ENCODE measurements at regions not wholly inside any gene's neighbourhood (a gene's known extent, or its start where the extent isn't known, plus 50 kb on each side); places are given as distances from the start of the nearest gene placed in this dataset.

DNA sequence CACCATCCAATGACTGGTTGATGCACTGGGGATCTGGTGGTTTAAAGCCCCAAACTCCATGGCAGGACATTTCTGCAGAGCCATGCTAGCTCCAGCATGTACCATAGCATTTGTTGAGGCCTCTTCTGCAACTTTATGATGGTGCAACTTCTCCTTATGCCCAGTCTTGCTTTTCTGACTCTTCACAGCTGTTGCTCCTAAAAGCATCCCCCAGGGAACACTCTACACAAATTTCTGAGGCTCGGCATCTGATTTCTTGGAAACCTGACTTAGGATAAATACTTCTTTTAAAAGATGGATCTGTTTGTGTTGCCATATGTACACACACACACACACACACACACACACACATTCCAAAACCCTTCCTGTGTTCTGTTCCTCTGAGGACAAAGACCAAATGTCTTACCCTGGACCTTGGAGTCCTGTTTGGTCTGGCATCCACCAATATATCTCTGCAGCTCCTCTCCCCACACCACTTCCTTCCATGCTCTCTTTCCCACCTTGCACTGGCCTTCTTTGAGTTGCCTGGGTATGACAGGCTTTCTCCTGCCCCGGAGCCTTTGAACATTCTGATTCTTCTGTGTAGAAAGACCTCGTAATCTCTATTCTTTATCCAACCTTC lies 388.5 kb upstream of the ZNF507 start:
- no peaks in the 10 kb centered on the region for H3K27me3 ChIP-seq (ENCODE audit: control insufficient read depth, insufficient read depth, low read length)
- H3K4me1 ChIP-seq (ENCODE audit: control insufficient read depth, insufficient read depth, low read length) = peaks cover 12% of the 10 kb centered on the region
- H3K36me3 ChIP-seq (ENCODE audit: control insufficient read depth, insufficient read depth, low read length) = no peaks in the 10 kb centered on the region
- no peak overlapping the region for H3K9ac ChIP-seq (ENCODE audit: low read length)
- no peak overlapping the region for H3K4me3 ChIP-seq (ENCODE audit: low read length)
- no peak overlapping the region for H3K27ac ChIP-seq (ENCODE audit: low read depth, low read length)

GRCh38 chr19:31957711-31958110 lies 387.7 kb upstream of the ZNF507 start:
- H3K27me3 ChIP-seq (ENCODE audit: control insufficient read depth, insufficient read depth, low read length) = no peaks in the 10 kb centered on the region
- no peak overlapping the region for H3K4me3 ChIP-seq (ENCODE audit: low read length)

GRCh38 chr19:31959527-31960018 lies 385.8 kb upstream of the ZNF507 start:
- Histone ChIP-seq H3K4me3 (ENCODE audit: low read length) (no peak overlapping the region), H3K4me1 (ENCODE audit: control insufficient read depth, insufficient read depth, low read length) (peaks cover 23% of the 10 kb centered on the region), H3K9ac (ENCODE audit: low read length) (no peak overlapping the region), H3K36me3 (ENCODE audit: control insufficient read depth, insufficient read depth, low read length) (no peaks in the 10 kb centered on the region), H3K27me3 (ENCODE audit: control insufficient read depth, insufficient read depth, low read length) (no peaks in the 10 kb centered on the region), H3K27ac (ENCODE audit: low read depth, low read length) (no peak overlapping the region)

More at GRCh38 chr19:31957711-31958110, 387.7 kb upstream of the ZNF507 start:
- Histone ChIP-seq H3K36me3 (ENCODE audit: control insufficient read depth, insufficient read depth, low read length) (no peaks in the 10 kb centered on the region), H3K9ac (ENCODE audit: low read length) (no peak overlapping the region), H3K4me1 (ENCODE audit: control insufficient read depth, insufficient read depth, low read length) (peaks cover 16% of the 10 kb centered on the region), H3K27ac (ENCODE audit: low read depth, low read length) (no peak overlapping the region)

GRCh38 chr19:31960474-31960873 lies 384.9 kb upstream of the ZNF507 start:
- H3K36me3 ChIP-seq (ENCODE audit: control insufficient read depth, insufficient read depth, low read length) = no peaks in the 10 kb centered on the region
- H3K27ac ChIP-seq (ENCODE audit: low read depth, low read length) = no peak overlapping the region
- H3K4me3 ChIP-seq (ENCODE audit: low read length) = no peak overlapping the region

GRCh38 chr19:31961191-31961590 lies 384.2 kb upstream of the ZNF507 start:
- Histone ChIP-seq H3K9ac (ENCODE audit: low read length) (no peak overlapping the region), H3K27ac (ENCODE audit: low read depth, low read length) (no peak overlapping the region)

More at GRCh38 chr19:31960474-31960873, 384.9 kb upstream of the ZNF507 start:
- Histone ChIP-seq H3K27me3 (ENCODE audit: control insufficient read depth, insufficient read depth, low read length) (no peaks in the 10 kb centered on the region), H3K9ac (ENCODE audit: low read length) (no peak overlapping the region), H3K4me1 (ENCODE audit: control insufficient read depth, insufficient read depth, low read length) (peaks cover 25% of the 10 kb centered on the region)

DNA sequence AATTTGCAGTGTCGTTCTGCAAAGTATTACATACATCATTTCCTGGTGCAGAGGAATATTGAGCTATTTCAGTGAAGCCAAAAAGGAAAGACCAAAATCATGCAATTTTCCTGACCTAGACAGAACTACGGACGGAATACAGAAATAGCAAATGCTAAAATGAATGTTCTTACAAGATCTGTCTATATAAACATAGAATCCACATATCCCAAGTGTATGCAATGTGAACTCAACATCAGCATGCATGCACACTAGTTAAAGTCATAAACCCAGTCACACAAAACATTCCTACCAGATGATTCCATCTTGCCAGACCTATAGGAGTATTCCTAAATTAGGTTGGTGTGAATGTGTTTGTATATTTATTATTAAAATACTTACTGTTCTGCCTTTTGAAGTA lies 383.7 kb upstream of the ZNF507 start:
- Histone ChIP-seq H3K4me3 (ENCODE audit: low read length) (no peak overlapping the region), H3K36me3 (ENCODE audit: control insufficient read depth, insufficient read depth, low read length) (no peaks in the 10 kb centered on the region), H3K9ac (ENCODE audit: low read length) (no peak overlapping the region), H3K4me1 (ENCODE audit: control insufficient read depth, insufficient read depth, low read length) (peaks cover 21% of the 10 kb centered on the region), H3K27ac (ENCODE audit: low read depth, low read length) (no peak overlapping the region), H3K27me3 (ENCODE audit: control insufficient read depth, insufficient read depth, low read length) (no peaks in the 10 kb centered on the region)

More at GRCh38 chr19:31961191-31961590, 384.2 kb upstream of the ZNF507 start:
- peaks cover 22% of the 10 kb centered on the region for H3K4me1 ChIP-seq (ENCODE audit: control insufficient read depth, insufficient read depth, low read length)
- H3K4me3 ChIP-seq (ENCODE audit: low read length) = no peak overlapping the region
- no peaks in the 10 kb centered on the region for H3K27me3 ChIP-seq (ENCODE audit: control insufficient read depth, insufficient read depth, low read length)
- no peaks in the 10 kb centered on the region for H3K36me3 ChIP-seq (ENCODE audit: control insufficient read depth, insufficient read depth, low read length)

DNA sequence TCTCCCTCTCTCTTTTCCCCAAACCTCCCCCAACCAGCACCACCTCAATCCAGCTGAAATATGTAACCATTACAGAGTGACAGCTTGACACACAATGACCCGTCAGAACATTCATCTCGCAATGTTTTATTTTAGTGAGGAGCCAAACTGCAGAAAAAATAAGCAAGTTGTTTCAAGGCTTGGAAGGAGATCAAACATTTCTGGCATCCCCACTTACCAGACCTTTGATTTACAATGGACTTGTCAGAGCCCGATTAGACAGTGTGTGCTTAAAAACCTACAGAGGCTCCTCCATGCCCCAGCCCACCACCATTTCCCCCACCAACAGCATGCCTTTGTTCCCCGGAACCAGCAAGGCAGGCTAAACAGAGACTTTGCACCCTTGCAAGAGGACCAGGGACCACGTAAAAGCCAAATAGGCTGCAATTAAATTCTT lies 382.8 kb upstream of the ZNF507 start:
- Histone ChIP-seq H3K27ac (ENCODE audit: low read depth, low read length) (peak overlapping the region; percentile 40), H3K4me3 (ENCODE audit: low read length) (no peak overlapping the region)

DNA sequence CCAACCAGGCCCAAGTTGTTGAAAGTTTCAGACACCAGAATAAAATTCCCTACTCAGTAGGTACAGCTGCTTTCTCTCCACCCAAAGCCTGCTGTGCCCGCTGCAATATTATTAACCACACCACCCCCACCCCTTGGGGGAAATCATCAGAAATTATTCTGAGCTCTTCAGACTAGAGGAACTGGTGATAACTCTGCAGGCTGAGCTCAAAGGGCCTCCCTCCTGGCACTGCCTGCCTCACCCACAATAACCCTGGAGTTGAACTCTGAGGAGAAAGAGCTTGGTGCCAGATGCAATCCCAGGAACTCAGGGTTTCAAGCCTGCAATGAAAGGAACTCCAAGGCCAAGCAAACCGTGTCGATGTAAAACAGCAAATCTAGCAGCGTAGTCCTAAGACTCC lies 381.7 kb upstream of the ZNF507 start:
- Histone ChIP-seq H3K36me3 (ENCODE audit: control insufficient read depth, insufficient read depth, low read length) (no peaks in the 10 kb centered on the region), H3K9ac (ENCODE audit: low read length) (no peak overlapping the region), H3K4me3 (ENCODE audit: low read length) (no peak overlapping the region), H3K27ac (ENCODE audit: low read depth, low read length) (peak overlapping the region; percentile 39), H3K27me3 (ENCODE audit: control insufficient read depth, insufficient read depth, low read length) (no peaks in the 10 kb centered on the region), H3K4me1 (ENCODE audit: control insufficient read depth, insufficient read depth, low read length) (peaks cover 25% of the 10 kb centered on the region)

More for the DNA sequence above, 382.8 kb upstream of the ZNF507 start:
- Histone ChIP-seq H3K9ac (ENCODE audit: low read length) (no peak overlapping the region), H3K27me3 (ENCODE audit: control insufficient read depth, insufficient read depth, low read length) (no peaks in the 10 kb centered on the region), H3K36me3 (ENCODE audit: control insufficient read depth, insufficient read depth, low read length) (no peaks in the 10 kb centered on the region), H3K4me1 (ENCODE audit: control insufficient read depth, insufficient read depth, low read length) (peaks cover 21% of the 10 kb centered on the region)

DNA sequence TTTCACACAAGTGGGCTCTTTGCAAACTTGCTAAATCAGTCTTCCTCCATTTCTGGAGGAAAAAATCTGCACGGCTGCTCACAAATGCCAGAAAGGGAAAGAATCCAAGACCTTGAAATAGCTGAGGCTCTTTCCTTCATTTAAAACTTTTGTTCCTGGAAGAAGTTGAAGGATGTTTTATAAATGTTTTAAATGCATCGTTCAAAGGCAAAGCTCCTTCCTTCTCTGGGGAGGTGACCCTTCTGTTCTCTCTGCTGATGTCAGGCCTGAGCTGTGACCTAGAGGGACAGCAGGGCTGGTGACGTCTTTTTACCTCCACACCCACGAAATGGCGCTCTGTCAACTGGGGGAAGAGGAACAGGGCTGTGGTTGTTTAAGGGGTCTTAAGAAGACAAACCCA lies 376.4 kb upstream of the ZNF507 start:
- Histone ChIP-seq H3K4me1 (ENCODE audit: control insufficient read depth, insufficient read depth, low read length) (peaks cover 16% of the 10 kb centered on the region), H3K27me3 (ENCODE audit: control insufficient read depth, insufficient read depth, low read length) (no peaks in the 10 kb centered on the region), H3K4me3 (ENCODE audit: low read length) (no peak overlapping the region), H3K36me3 (ENCODE audit: control insufficient read depth, insufficient read depth, low read length) (no peaks in the 10 kb centered on the region), H3K9ac (ENCODE audit: low read length) (no peak overlapping the region), H3K27ac (ENCODE audit: low read depth, low read length) (no peak overlapping the region)

DNA sequence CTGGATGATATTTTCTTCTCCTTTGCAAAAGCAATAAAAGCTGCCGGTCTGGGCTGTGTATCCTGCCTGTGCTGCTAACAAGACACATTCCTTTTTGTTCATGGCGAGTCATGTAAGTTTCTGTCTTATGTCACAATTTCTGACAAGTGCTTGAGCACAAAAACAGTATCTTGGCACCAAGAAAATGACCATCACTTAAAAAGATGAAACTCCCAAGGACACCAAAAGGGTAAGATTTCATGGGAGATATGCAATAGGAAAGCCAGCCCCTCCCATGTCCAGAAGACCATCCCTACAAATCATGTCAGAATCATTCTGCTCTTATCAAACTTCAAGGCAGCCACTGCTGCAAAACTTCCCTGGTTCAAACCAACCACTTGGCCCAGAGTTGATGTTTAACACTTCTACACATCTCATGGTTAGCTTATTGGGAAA lies 375.4 kb upstream of the ZNF507 start:
- H3K4me1 ChIP-seq (ENCODE audit: control insufficient read depth, insufficient read depth, low read length) = peaks cover 16% of the 10 kb centered on the region
- H3K27me3 ChIP-seq (ENCODE audit: control insufficient read depth, insufficient read depth, low read length) = no peaks in the 10 kb centered on the region
- no peak overlapping the region for H3K4me3 ChIP-seq (ENCODE audit: low read length)
- peak overlapping the region; percentile 43 for H3K27ac ChIP-seq (ENCODE audit: low read depth, low read length)
- H3K9ac ChIP-seq (ENCODE audit: low read length) = no peak overlapping the region
- H3K36me3 ChIP-seq (ENCODE audit: control insufficient read depth, insufficient read depth, low read length) = no peaks in the 10 kb centered on the region

- no peak overlapping the region for H3K27ac ChIP-seq (ENCODE audit: low read depth, low read length)
Observed at GRCh38 chr19:31974290-31974689, 371.1 kb upstream of the ZNF507 start.

DNA sequence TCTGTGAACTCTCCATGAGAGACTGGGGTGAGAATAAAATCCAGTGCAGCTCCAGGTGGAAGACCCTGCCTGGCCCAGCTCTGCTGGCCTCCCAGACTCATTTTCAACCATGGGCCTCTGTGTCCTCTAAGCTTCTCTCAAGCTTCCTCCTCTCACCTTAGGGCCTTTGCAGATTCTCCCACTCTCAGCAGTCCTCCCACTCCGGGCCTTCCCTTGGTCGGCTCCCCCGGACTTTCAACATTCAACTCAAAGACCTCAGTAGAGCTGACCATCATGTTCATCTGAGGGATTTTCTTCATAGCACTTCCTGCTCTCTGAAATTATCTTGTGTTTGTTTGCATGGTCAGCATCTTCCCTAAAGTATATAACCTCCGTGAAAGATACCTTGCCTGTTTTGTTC lies 370.5 kb upstream of the ZNF507 start:
- H3K27ac ChIP-seq (ENCODE audit: low read depth, low read length) = no peak overlapping the region
- H3K4me1 ChIP-seq (ENCODE audit: control insufficient read depth, insufficient read depth, low read length) = peaks cover 3% of the 10 kb centered on the region

More at GRCh38 chr19:31974290-31974689, 371.1 kb upstream of the ZNF507 start:
- Histone ChIP-seq H3K4me3 (ENCODE audit: low read length) (no peak overlapping the region), H3K27me3 (ENCODE audit: control insufficient read depth, insufficient read depth, low read length) (no peaks in the 10 kb centered on the region), H3K9ac (ENCODE audit: low read length) (no peak overlapping the region), H3K36me3 (ENCODE audit: control insufficient read depth, insufficient read depth, low read length) (no peaks in the 10 kb centered on the region), H3K4me1 (ENCODE audit: control insufficient read depth, insufficient read depth, low read length) (peaks cover 5% of the 10 kb centered on the region)

DNA sequence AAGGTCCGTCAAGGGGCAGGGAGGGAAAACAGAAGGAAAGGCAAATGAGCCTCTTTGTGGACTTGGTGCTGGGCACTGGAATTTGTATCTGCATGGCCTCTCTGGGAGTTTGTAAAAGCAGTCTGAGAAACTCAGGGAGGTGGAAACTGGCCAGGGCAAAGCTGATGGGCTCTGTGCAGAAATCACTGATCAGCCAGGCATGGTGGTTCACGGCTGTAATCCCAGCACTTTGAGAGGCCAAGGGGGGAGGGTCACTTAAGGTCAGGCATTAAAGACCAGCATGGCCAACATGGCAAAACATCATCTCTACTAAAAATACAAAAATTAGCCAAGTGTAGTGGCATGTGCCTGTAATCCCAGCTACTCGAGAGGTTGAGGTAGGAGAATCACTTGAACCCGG lies 369.9 kb upstream of the ZNF507 start:
- Histone ChIP-seq H3K4me1 (ENCODE audit: control insufficient read depth, insufficient read depth, low read length) (peaks cover under 1% of the 10 kb centered on the region), H3K4me3 (ENCODE audit: low read length) (no peak overlapping the region), H3K27me3 (ENCODE audit: control insufficient read depth, insufficient read depth, low read length) (no peaks in the 10 kb centered on the region), H3K27ac (ENCODE audit: low read depth, low read length) (no peak overlapping the region), H3K36me3 (ENCODE audit: control insufficient read depth, insufficient read depth, low read length) (no peaks in the 10 kb centered on the region), H3K9ac (ENCODE audit: low read length) (no peak overlapping the region)

More for the DNA sequence above, 370.5 kb upstream of the ZNF507 start:
- no peaks in the 10 kb centered on the region for H3K27me3 ChIP-seq (ENCODE audit: control insufficient read depth, insufficient read depth, low read length)
- H3K4me3 ChIP-seq (ENCODE audit: low read length) = no peak overlapping the region
- H3K36me3 ChIP-seq (ENCODE audit: control insufficient read depth, insufficient read depth, low read length) = no peaks in the 10 kb centered on the region
- H3K9ac ChIP-seq (ENCODE audit: low read length) = no peak overlapping the region

All from rectal smooth muscle tissue (tissue), 1 donor.